OCI-LY3 (cell line): ENCODE measurements at regions not wholly inside any gene's neighbourhood (a gene's known extent, or its start where the extent isn't known, plus 50 kb on each side); places are given as distances from the start of the nearest gene placed in this dataset.
"Not testable (repeated sequence)": the region's sequence is repeated elsewhere in the genome, so short reads cannot be mapped to it uniquely, and the experiment has no call there.

Experiments
- H2AFZ ChIP-seq: fragments of 200-600, 300-600 bp; shearing (Covaris generic); 2 replicates; pipeline ENCODE4 v1.6.0; 2014; ENCODE audit warnings: antibody characterized with exemption, low read depth, low read length
- H3K27ac ChIP-seq: fragments of 200-600, 300-600 bp; sonication (generic); 2 replicates; pipeline ENCODE4 v1.5.1; 2014; ENCODE audit warnings: mild to moderate bottlenecking, low read length, moderate library complexity, mixed read lengths
- H3K27me3 ChIP-seq: fragments of 200-600, 300-600 bp; sonication (generic); 2 replicates; pipeline ENCODE4 v1.6.1; 2014; ENCODE audit warnings: low read depth, low read length, mixed read lengths
- H3K36me3 ChIP-seq: fragments of 200-600, 300-600 bp; sonication (generic); replicated peaks from 2 replicates; pipeline ENCODE3; 2014; ENCODE audit warnings: low read depth, low read length, mixed read lengths
- H3K4me1 ChIP-seq: fragments of 300-600, 200-600 bp; sonication (generic); 2 replicates; pipeline ENCODE4 v1.6.1; 2014; ENCODE audit warnings: low read length, mixed read lengths
- H3K4me2 ChIP-seq: fragments of 200-600, 300-600 bp; sonication (generic); 2 replicates; pipeline ENCODE4 v1.6.1; 2014; ENCODE audit warnings: low read length, mixed read lengths
- H3K4me3 ChIP-seq: fragments of 300-600, 200-600 bp; sonication (generic); 2 replicates; pipeline ENCODE4 v1.5.1; 2014; ENCODE audit warnings: antibody characterized with exemption, mild to moderate bottlenecking, low read length, moderate library complexity
- H3K79me2 ChIP-seq: fragments of 300-600, 200-600 bp; shearing (Covaris generic); 2 replicates; pipeline ENCODE4 v1.6.1; 2014; ENCODE audit warnings: mild to moderate bottlenecking, low read length, mixed read lengths
- H3K9ac ChIP-seq: fragments of 300-600, 200-600 bp; shearing (Covaris generic); 2 replicates; pipeline ENCODE4 v1.6.0; 2014; ENCODE audit warnings: mild to moderate bottlenecking, low read length, moderate library complexity
- H3K9me3 ChIP-seq: fragments of 200-600, 300-600 bp; shearing (Covaris generic); 2 replicates; pipeline ENCODE4 v1.6.1; 2014; ENCODE audit warnings: low read length, mixed read lengths; ENCODE audit not compliant: insufficient read depth
- H4K20me1 ChIP-seq: fragments of 200-600, 300-600 bp; sonication (generic); 2 replicates; pipeline ENCODE4 v1.6.1; 2016; ENCODE audit warnings: low read length, mixed read lengths; ENCODE audit not compliant: insufficient read depth
- CTCF ChIP-seq: fragments of 200-600, 300-600 bp; sonication (generic); IDR thresholded peaks from 2 replicates; pipeline ENCODE4 v1.5.1; 2014; ENCODE audit warnings: antibody characterized with exemption, low read length, low read depth
- EZH2phosphoT487 ChIP-seq: fragments of 200-600 bp; shearing (Covaris generic); IDR thresholded peaks from 2 replicates; pipeline ENCODE4 v1.6.1; 2018; ENCODE audit warnings: antibody characterized with exemption, mixed run types, low read depth

GRCh38 chr2:65896446-65896845 lies 464.0 kb upstream of the SPRED2 start:
- Histone ChIP-seq H3K27ac (no peak overlapping the region), H3K4me1 (no peaks in the 10 kb centered on the region), H2AFZ (no peak overlapping the region), H3K4me2 (no peak overlapping the region), H3K4me3 (no peak overlapping the region), H4K20me1 (no peaks in the 10 kb centered on the region), H3K27me3 (no peaks in the 10 kb centered on the region), H3K9ac (no peak overlapping the region), H3K9me3 (no peaks in the 10 kb centered on the region), H3K79me2 (no peaks in the 10 kb centered on the region), H3K36me3 (no peaks in the 10 kb centered on the region)
- TF ChIP-seq EZH2phosphoT487 (no peak), CTCF (no peak)

GRCh38 chr2:65890131-65890530 lies 457.7 kb upstream of the SPRED2 start:
- not testable (repeated sequence) for H3K27me3 ChIP-seq, H3K4me3 ChIP-seq, H4K20me1 ChIP-seq, H3K79me2 ChIP-seq, H3K27ac ChIP-seq, H3K4me1 ChIP-seq, H2AFZ ChIP-seq, H3K4me2 ChIP-seq, H3K9ac ChIP-seq, H3K9me3 ChIP-seq, H3K36me3 ChIP-seq

GRCh38 chr2:65885266-65885665 lies 452.9 kb upstream of the SPRED2 start:
- no peaks in the 10 kb centered on the region for H4K20me1 ChIP-seq
- TF ChIP-seq EZH2phosphoT487 (no peak), CTCF (no peak)
- H3K79me2 ChIP-seq, result no peaks in the 10 kb centered on the region
- no peak overlapping the region for H3K4me2 ChIP-seq
- no peak overlapping the region for H3K9ac ChIP-seq
- peaks cover 4% of the 10 kb centered on the region; the same call in 1 of the 2 replicates for H3K27me3 ChIP-seq
- no peaks in the 10 kb centered on the region for H3K9me3 ChIP-seq
- H3K4me3 ChIP-seq, result no peak overlapping the region
- H2AFZ ChIP-seq, result no peak overlapping the region
- no peaks in the 10 kb centered on the region for H3K36me3 ChIP-seq
- no peaks in the 10 kb centered on the region for H3K4me1 ChIP-seq
- no peak overlapping the region for H3K27ac ChIP-seq

GRCh38 chr2:65881592-65881991 lies 449.2 kb upstream of the SPRED2 start:
- TF ChIP-seq CTCF, result no peak
- no peak for TF ChIP-seq EZH2phosphoT487

GRCh38 chr2:65880436-65880835 lies 448.0 kb upstream of the SPRED2 start:
- H3K9ac ChIP-seq, result no peak overlapping the region
- H2AFZ ChIP-seq, result no peak overlapping the region
- H3K4me2 ChIP-seq, result no peak overlapping the region
- no peaks in the 10 kb centered on the region for H4K20me1 ChIP-seq
- H3K9me3 ChIP-seq, result no peaks in the 10 kb centered on the region
- H3K4me3 ChIP-seq, result no peak overlapping the region
- peaks cover 4% of the 10 kb centered on the region; the same call in 1 of the 2 replicates for H3K27me3 ChIP-seq
- H3K27ac ChIP-seq, result no peak overlapping the region
- H3K4me1 ChIP-seq, result no peaks in the 10 kb centered on the region
- H3K36me3 ChIP-seq, result no peaks in the 10 kb centered on the region
- H3K79me2 ChIP-seq, result no peaks in the 10 kb centered on the region
- TF ChIP-seq EZH2phosphoT487 (no peak), CTCF (no peak)

More at GRCh38 chr2:65881592-65881991, 449.2 kb upstream of the SPRED2 start:
- Histone ChIP-seq H3K27me3 (peaks cover 4% of the 10 kb centered on the region; the same call in 1 of the 2 replicates), H3K4me2 (no peak overlapping the region), H3K36me3 (no peaks in the 10 kb centered on the region), H3K27ac (no peak overlapping the region), H3K9me3 (no peaks in the 10 kb centered on the region), H3K9ac (no peak overlapping the region), H3K4me1 (no peaks in the 10 kb centered on the region), H4K20me1 (no peaks in the 10 kb centered on the region), H3K4me3 (no peak overlapping the region), H3K79me2 (no peaks in the 10 kb centered on the region), H2AFZ (no peak overlapping the region)
